ENCODE measurements at regions not wholly inside any gene's neighbourhood (a gene's known extent, or its start where the extent isn't known, plus 50 kb on each side); places are given as distances from the start of the nearest gene placed in this dataset.

DNA sequence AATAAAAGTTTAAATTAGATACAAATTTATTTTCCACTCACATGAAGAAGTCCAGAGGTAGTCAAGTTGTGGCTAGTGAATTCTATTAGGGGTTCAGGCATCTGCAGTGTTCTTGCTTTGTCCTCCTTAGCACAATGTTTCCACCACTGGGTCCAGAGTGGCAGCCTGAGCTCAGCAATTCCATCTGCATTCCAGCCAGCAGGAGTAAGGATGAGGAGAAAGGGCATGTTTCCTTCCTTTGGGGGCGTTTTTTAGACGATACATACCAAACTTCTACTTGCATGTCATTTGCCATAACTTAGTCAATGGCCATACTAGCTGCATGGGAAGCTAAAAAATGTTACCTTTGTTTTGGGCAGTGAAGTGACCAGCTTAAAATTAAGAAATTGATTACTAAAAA is 98.5 kb upstream of the VANGL1 start:
- intact Hi-C loops (cut with DNase I): no loop called here
- Histone ChIP-seq H3K27me3 (ENCODE audit: low read depth) (no peaks in the 10 kb centered on the region), H3K36me3 (no peaks in the 10 kb centered on the region), H3K4me3 (no peak overlapping the region), H3K4me1 (peaks cover 13% of the 10 kb centered on the region), H3K27ac (no peak overlapping the region), H3K9me3 (no peaks in the 10 kb centered on the region)
- TF ChIP-seq CTCF (IDR thresholded peaks at IDR 0.05): no peak
- no peak for ATAC-seq
- no peak for DNase-seq

DNA sequence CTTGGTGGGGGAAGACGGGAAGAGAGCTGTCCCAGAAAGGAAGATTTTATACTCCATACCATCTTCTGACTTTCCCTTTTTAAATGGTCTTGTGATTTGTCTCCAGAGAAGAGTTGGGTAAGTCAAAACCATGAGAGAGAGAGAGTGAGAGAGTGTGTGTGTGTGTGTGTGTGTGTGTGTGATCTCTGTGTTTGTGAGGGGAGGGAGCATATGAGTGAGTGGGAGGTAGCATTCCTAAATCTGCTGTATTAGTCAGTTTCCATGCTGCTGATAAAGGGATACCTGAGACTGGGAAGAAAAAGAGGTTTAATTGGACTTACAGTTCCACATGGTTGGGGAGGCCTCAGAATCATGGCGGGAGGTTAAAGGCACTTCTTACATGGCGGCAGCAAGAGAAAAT is 102.0 kb upstream of the VANGL1 start:
- Histone ChIP-seq H3K36me3 (no peaks in the 10 kb centered on the region), H3K4me1 (no peaks in the 10 kb centered on the region), H3K27ac (no peak overlapping the region), H3K9me3 (no peaks in the 10 kb centered on the region), H3K4me3 (no peak overlapping the region), H3K27me3 (ENCODE audit: low read depth) (no peaks in the 10 kb centered on the region)
- TF ChIP-seq CTCF (IDR thresholded peaks at IDR 0.05): no peak
- intact Hi-C loops (cut with DNase I): no loop called here
- DNase-seq: no peak
- no peak for ATAC-seq

GRCh38 chr1:115539061-115539460 is 102.7 kb upstream of the VANGL1 start:
- Histone ChIP-seq H3K4me3 (no peak overlapping the region), H3K27ac (no peak overlapping the region), H3K36me3 (no peaks in the 10 kb centered on the region), H3K27me3 (ENCODE audit: low read depth) (no peaks in the 10 kb centered on the region), H3K9me3 (no peaks in the 10 kb centered on the region), H3K4me1 (no peaks in the 10 kb centered on the region)
- intact Hi-C loops (cut with DNase I): no loop called here
- no peak for DNase-seq
- ATAC-seq: no peak
- TF ChIP-seq CTCF (IDR thresholded peaks at IDR 0.05): no peak

DNA sequence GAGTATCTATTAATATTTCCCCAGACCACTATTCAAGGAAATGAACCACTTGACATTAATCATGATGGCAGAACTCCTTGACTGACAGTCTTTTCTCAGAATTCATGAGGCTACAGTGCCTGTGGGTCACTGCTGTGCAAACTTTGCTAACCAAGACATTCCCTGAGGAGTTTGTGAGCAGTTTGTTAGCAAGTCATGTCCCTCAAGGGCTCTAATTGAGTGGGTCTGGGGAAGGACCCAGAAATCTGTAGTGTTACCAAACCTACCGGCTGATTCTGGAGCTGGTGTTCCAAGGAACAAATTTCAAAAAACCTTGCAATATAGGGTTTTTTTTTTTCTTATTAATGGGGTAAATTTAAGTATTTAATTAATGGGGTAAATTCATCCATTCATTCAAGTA is 103.2 kb upstream of the VANGL1 start:
- TF ChIP-seq CTCF (IDR thresholded peaks at IDR 0.05): no peak
- no peaks in the 10 kb centered on the region for H3K4me1 ChIP-seq
- no peaks in the 10 kb centered on the region for H3K9me3 ChIP-seq
- intact Hi-C loops (cut with DNase I): no loop called here
- ATAC-seq (no peak), DNase-seq (no peak)
- no peak overlapping the region for H3K27ac ChIP-seq
- H3K36me3 ChIP-seq: no peaks in the 10 kb centered on the region
- H3K4me3 ChIP-seq: no peak overlapping the region
- H3K27me3 ChIP-seq (ENCODE audit: low read depth): no peaks in the 10 kb centered on the region

- ATAC-seq (peak in 1 of 2 donors; percentile 36), DNase-seq (no peak)
- no peak for TF ChIP-seq CTCF (IDR thresholded peaks at IDR 0.05)
- no peaks in the 10 kb centered on the region for H3K9me3 ChIP-seq
- no peaks in the 10 kb centered on the region for H3K4me1 ChIP-seq
- no peak overlapping the region for H3K27ac ChIP-seq
- H3K27me3 ChIP-seq (ENCODE audit: low read depth): no peaks in the 10 kb centered on the region
- no peaks in the 10 kb centered on the region for H3K36me3 ChIP-seq
- intact Hi-C loops (cut with DNase I): no loop called here
- H3K4me3 ChIP-seq: no peak overlapping the region
These were observed 104.4 kb upstream of the VANGL1 start for GRCh38 chr1:115537415-115537814.

DNA sequence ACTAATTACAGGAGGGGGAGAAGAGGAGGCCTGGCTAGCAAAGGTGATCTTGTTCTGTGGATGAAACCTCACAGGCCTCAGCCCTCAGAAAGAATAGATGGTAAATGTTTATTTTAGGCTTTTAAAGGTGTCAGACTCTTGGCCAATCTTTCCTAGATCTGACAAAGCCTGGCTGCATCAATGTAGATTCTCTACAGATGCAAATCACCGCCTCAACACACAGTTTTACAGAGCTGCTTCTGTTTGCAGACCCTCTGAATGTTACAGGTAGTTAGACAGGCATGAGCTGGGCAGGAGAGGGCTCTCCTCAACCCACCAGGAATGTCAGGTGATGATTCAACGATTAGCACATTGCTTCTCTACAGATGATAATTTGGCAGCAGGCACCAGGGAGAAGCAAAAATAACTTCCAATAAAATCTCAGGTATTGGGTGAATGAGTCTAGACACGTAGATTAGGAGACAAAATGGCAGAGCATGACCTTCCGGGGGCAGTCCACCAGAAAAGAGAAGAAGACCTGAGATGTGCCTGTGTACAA is 105.4 kb upstream of the VANGL1 start:
- Histone ChIP-seq H3K27ac (no peak overlapping the region), H3K4me1 (no peaks in the 10 kb centered on the region), H3K9me3 (no peaks in the 10 kb centered on the region), H3K27me3 (ENCODE audit: low read depth) (no peaks in the 10 kb centered on the region), H3K4me3 (no peak overlapping the region), H3K36me3 (no peaks in the 10 kb centered on the region)
- intact Hi-C loops (cut with DNase I): no loop called here
- no peak for ATAC-seq
- DNase-seq: no peak
- no peak for TF ChIP-seq CTCF (IDR thresholded peaks at IDR 0.05)
